Renal cortex interstitium (tissue), 11 donors: ENCODE measurements at regions not wholly inside any gene's neighbourhood (a gene's known extent, or its start where the extent isn't known, plus 50 kb on each side); places are given as distances from the start of the nearest gene placed in this dataset.

Experiments
- DNase-seq, 11 donors: peaks; one replicate each; pipeline ENCODE4 v3.0.0-alpha.2; 2013; ENCODE audit warnings: low read depth in 9 of 11, low spot score in 4 of 11; ENCODE audit errors: extremely low read depth in 1 of 11

DNA sequence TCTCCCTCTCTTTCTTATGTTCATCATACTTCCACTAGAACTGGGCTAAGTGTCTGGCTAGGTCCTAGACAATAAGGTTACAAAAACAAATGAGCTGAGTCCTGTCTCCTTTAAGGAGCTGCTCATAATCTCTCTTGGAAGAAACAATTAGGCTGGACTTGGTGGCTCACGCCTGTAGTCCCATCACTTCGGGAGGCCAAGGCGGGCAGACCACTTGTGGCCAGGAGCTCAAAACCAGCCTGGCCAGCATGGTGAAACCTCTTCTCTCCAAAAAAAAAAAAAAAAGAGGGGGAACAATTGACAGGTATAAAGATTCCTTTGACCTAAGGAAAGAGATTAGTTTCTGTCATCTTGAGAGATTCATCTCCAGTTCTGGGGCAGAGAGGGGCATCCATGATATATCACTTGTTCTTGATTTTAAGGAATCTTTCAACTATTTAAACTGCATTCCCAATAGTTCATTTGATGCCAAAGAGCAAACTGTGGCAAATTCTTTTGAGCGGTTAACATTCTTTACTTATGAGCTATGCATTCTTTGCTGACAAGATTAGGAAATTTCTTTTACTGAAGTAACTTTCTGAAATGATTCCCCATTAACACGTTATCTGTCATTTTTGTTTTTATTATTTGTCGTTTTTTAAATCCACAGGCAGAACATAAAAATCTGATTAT is 125.5 kb downstream of the C11orf87 start:
- peak in 1 of 11 donors; percentile 0 for DNase-seq

GRCh38 chr11:109552376-109552775 is 130.4 kb downstream of the C11orf87 start:
- DNase-seq = no peak

DNA sequence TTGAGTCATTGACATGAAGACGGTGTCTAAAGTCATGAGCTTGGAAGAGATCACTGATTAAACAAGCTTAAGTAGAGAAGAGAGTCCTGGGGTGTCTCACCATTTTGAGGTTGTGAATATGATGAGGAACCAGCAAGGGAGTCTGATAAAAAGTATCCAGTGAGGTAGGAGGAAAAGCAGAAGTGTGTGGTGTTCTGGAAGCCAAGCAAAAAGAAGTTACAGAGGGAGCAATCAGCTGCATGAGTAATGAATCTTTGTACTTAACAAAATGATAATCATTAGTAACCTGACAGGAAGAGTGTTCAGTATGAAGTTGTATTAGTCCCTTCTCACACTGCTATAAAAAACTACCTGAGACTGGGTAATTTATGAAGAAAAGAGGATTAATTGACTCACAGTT is 131.3 kb downstream of the C11orf87 start:
- no peak for DNase-seq

DNA sequence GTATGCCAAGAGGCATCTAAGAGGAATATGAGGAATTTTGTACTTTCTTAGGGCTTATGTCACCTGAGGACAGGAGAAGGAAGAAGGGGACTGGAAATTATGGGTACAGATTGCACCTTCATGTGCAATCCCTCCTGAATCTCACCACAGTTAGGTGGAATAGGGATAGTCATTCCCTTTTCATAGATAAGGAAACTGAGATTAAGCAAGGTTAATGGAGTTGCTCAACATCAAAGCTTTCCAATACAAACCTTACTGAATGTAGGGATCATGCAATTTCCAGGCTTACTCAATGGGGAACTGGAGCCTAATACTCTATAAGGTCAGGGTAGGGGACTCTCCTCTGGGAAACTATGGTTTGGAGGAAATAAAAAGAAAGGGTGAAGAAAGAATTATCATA is 133.0 kb downstream of the C11orf87 start:
- DNase-seq = no peak

- DNase-seq = no peak
These were observed 142.3 kb downstream of the C11orf87 start for GRCh38 chr11:109564241-109564640.

- no peak for DNase-seq
These were observed 160.5 kb downstream of the C11orf87 start for GRCh38 chr11:109582470-109582869.

- no peak for DNase-seq
These were observed 162.3 kb downstream of the C11orf87 start for GRCh38 chr11:109584001-109584972.

- DNase-seq = no peak
These were observed 164.8 kb downstream of the C11orf87 start for GRCh38 chr11:109586789-109587188.

DNA sequence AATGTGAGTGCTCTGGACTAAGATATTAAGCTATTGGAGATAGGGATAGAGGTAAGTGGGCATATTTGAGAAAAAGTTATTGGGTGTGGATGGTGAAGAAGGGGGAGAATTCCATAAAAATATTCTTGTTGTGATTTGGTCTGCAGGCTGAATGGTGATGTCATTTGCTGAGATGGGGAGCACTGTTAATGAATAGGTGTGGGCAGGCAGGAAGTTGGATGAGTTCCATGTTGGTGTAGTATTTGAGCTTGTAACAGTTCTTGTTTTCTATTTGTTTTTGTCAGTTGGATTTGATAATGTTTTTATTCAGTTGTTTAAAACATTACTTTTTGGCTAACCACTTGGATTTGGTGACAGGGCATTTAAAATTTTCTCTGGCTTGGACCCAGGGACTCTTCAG is 168.8 kb downstream of the C11orf87 start:
- no peak for DNase-seq

GRCh38 chr11:109597336-109597735 is 175.3 kb downstream of the C11orf87 start:
- DNase-seq = no peak

DNA sequence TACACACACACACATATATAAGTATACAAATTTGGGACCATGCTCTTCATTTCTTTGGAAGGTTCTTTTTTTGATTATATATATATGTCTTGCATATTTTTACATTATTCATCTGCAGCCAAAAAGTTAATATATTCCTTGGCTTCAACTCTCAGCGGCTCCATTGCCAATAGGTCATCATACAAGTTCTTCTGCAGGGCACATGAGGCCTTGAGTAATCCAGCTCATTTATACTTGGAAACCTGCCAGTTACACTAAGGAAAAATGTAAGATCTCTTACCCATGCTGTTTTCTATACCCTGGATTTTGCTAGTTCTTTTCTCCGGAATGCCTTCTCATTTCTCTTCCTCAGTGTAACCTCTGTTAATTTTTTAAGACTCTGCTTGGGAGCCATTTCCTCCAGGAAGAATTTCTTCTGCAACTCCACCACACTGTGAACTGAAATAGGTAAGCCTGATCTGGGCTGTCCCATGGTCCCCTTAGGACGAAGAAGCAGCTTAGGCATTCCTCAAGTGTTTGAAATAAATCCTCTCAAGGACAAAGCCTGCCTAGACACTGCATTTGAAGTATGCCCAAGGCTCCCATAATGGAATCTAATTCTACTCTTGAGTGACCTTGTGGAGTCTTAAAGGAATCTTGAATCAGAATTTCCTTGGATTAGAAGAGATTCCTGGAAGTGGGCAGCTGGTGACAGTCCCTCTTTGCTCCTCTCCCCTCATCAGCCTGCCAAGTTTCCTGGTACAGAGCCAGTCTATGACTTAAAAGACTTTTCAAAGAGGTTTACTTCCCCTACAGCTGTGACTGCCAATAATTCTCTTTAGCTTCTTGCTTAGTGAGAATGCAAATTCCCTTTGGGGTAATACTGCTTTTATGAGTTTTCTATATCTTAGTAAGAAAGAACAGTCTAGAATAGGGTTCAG is 182.8 kb downstream of the C11orf87 start:
- no peak for DNase-seq

DNA sequence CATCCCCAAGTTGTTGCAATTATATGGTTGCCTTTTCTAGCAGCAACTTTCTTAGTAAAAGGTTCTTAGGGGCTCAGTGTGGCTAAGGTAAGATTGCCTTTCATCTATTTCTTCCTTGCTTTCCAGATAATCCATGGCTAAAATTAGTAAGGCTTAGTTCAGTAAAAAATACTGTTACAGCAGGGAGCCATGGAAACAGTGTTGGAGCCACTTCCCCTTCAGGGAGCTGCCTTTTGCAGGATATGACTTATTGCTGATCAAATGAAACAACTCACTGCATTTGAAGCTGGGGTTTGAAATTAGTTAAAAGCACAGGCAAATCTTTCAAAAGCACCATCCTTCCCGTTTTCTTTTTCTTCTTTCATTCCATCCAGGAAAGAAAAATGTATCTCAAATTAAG is 184.3 kb downstream of the C11orf87 start:
- DNase-seq = no peak

DNA sequence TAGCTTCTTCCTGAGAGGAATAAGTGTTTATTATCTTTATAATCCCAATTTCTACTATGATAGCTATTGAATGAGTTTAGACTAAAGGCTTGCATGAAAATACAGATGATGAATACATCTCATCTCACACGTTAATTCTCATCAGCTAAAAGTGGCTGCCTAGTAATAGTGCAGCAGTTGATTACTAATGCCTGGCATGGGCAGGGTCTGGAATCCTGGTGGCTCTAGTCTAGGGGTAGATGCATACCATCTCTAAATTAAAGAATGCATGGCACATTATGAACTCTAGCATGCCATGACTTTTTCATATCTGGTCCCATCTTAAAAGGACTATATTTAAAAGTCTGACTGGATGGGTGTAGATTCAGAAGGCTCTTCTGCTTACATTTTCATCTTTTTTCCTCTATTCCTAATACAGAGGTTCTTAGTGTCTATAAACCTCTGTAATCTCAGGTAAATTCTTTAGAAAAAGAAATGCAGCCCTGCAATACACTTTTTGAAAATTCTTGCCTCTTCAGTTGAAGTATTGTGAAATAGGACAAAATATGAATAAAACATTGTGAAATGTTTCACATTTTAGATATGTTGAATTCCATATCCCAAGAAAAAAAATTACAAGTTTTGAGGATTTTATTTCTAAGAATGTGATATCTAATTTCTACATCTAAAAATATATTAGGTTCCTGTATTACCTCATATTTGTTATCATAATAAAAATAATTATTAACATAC is 187.6 kb downstream of the C11orf87 start:
- DNase-seq = no peak

DNA sequence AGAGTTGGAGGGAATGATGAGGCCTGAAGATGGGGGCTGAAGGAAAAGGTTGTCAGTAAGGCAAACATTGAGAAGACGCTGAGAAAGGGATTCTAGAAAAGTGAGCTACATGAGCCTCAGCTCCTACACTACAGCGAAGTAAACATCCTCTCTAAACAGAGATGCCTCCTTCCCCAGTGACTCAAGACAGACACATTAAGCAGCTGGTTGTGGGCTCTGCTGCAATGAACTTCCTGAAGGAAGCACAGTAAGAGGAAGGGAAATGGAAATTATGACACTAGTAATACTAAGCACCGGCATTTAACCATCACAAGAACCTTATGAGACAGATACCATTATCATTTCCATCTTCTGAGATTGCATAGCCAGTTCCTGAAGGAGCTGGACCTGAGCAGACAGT is 190.5 kb downstream of the C11orf87 start:
- DNase-seq = no peak

DNA sequence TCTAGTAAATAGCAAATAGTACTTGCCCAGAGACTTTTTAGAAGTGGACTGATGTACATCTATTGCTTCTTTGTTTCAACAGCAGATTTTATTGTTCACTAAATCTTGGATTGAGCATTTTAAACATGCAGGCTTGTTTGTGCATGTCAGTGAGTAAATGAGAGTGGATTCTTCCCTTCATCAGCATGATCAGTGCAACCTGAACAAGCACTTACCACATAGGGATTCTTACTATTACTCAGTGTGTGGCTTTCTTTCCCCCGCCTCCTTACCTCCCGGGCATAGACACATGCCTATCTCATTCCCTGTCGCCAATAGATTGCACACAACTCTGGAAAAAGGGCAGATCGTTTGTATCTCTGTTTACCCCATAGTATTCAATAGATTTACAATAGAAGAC is 197.5 kb downstream of the C11orf87 start:
- no peak for DNase-seq

- no peak for DNase-seq
These were observed 207.7 kb downstream of the C11orf87 start for GRCh38 chr11:109629734-109630133.

- peak; percentile 17 to 71 (median 48) for DNase-seq
These were observed 219.6 kb downstream of the C11orf87 start for GRCh38 chr11:109641549-109641948.

DNA sequence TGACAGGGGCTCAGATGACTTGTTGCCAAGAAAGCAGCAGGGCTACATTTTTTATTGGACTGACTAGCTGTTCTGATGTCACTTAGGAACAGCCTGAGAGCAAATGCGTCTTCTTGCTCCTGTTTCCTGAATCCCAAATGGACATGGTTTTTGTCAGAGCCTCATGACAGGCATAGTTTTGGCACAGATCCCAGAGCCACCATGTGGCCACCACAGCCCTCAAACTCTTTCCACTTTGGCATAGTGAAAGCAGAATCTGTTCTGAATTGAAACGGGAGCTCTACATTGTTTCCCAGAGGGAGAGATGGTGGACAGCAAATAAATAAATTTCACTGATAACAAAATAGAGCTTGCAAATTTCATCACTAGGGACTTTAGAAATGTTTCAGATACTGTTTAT is 222.2 kb downstream of the C11orf87 start:
- DNase-seq = no peak

GRCh38 chr11:109648804-109649203 is 226.8 kb downstream of the C11orf87 start:
- DNase-seq = no peak
